Activated CD4-positive, alpha-beta T cell treated with anti-CD3 and anti-CD28 coated beads for 24 hours (primary cell): ENCODE measurements at regions not wholly inside any gene's neighbourhood (a gene's known extent, or its start where the extent isn't known, plus 50 kb on each side); places are given as distances from the start of the nearest gene placed in this dataset.

Experiments
- DNase-seq, 2 donors: peaks; one replicate each; pipeline ENCODE4 v3.0.0-alpha.2; 2020; ENCODE audit warnings: low read depth in 2 of 2

DNA sequence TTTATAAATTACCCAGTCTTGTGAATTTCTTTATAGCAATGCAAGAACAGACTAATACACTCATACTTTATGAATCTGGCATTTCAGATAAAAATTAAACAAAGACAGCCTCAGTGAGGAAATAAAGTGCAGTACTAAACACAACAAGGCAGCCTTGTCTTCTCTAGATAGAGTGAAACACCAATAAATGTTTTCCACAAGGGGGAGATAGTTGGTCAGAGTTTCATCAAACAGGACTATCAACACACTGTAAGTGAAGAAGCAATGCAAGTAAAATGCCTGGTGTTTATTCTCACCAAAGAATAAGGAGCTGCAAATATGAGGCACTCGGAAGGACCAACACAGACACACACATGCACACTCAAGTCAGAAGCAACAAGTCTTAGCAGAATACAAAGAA, 62.8 kb downstream of the FAM9B start:
- DNase-seq: no peak

DNA sequence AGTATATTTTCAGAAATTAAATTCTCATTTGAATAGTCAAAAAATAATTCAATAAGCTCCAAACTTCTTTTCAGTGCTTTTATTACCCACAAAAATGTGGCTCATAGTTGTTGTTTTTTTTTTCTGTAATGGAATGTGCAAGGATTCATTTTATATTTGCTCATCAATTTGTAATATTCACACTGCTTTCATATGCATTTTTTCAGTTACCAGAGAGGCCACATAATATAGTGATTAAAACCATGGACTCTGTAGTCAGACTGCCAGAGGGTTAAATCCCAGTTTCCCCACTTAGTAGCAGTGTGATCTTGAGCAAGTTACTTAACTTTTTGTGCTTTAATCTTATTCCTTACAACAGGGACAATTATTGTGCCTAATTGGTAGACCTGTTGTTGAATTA, 64.5 kb downstream of the FAM9B start:
- no peak for DNase-seq

DNA sequence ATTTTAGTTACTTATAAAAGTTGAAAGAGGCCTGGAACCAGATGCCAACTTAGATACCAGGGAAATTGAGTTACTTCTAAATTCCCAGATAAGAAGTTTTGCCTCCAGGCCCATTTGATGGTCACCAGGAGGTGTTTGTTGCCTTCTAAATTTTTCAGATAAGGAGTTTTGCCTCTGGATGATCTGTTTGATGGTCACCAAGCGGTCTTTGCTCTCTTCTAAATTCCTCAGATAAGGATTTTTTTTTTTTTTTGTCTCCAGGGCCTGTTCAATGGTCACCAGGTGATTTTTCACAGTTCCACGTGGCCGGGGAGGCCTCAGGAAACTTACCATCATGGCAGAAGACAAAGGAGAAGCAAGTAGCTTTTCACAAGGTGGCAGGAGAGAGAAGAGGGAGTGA, 66.5 kb downstream of the FAM9B start:
- DNase-seq: no peak

DNA sequence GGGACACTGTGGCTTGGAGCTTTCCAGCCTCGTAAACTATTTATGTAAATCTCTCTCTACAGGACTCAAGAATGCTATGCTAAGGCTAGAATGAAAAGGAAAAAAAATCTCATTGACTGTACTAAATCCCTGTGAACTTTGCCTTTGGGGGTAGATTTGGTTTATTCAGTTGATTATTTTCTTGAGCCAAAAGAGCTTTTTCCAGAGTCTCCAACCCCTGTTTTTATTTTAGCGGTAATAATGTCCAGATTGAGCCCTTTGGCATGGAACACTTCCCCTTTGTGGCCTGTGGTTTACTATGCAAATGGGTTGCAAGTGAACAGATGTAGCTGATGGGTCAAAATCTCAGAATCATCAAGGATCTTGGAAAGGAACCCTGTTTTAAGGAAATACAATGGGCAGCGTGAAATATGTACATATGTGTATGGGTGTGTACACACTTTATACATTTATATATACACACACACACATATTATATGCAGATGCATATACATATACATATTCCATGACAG, 72.9 kb downstream of the FAM9B start:
- DNase-seq: no peak

GRCh38 chrX:8955511-8955910, 78.4 kb downstream of the FAM9B start:
- DNase-seq: no peak

- no peak for DNase-seq
Observed at GRCh38 chrX:8946563-8946962, 87.4 kb downstream of the FAM9B start.

- DNase-seq: no peak
Observed at GRCh38 chrX:8939322-8939721, 94.6 kb downstream of the FAM9B start.

GRCh38 chrX:8927701-8928100, 106.2 kb downstream of the FAM9B start:
- no peak for DNase-seq

DNA sequence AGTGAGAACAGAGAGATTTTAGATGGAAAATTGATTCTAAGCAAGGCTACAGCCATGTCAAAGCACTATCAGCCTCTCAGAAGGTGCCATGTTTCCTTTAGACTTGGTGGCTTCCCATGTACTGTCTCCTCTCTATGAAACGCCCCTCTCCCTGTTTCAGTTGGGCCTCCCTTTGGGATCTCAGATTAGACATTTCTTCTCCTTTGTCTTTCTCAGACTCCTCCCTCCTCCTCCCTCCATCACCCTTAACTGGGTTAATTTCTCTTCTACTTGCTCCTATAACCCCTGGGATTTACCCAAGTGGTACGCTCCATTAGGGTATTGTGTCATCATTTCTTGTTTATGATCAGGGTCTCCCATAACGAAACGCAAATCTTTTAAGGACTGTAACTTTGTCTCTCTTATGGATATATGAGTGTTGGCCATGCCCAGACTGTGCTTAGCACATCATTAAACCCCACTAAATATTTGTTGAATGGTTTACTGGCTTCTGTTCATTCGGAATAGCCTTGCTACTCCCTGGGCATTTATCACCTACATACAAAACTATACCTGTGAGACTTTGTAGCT, 106.8 kb downstream of the FAM9B start:
- no peak for DNase-seq

DNA sequence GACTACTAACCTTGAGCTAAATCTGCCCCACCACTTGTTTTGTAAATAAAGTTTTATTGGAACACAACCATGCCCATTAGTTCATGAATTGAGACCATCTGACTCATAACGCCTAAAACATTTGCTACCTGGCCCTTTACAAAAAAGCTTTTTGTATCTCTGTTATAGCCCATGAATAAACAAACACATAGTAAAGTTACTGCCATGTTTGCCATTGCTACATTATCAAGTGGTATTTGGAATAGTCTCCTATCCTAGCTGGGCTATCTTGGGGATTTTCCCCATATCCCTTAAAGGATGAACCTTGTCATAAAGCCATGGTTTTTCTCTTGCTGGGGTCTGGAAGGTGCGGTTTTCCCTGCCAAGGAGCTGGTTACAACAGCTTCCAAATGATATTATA, 112.3 kb downstream of the FAM9B start:
- no peak for DNase-seq

DNA sequence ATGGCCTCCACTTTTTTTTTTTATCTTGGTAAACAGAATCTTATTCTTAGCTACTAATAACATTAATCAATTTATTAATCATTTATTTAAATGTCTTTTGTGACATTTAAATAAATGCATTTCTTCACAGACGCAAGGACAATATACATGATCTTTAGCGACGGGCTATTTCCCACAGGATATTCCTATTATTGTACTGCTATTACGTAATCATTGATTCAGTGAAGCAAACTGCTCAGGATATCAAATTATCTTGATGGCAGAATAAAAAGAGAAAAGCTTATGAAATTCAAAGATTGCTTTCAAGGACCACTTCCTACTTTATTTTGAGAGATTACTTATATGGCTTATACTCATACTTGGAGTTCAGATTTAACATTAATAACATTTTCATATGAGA, 114.1 kb downstream of the FAM9B start:
- no peak for DNase-seq

- no peak for DNase-seq
Observed at GRCh38 chrX:8916697-8917096, 115.5 kb upstream of the FAM9A start.

- DNase-seq: no peak
Observed at GRCh38 chrX:8914681-8915080, 113.5 kb upstream of the FAM9A start.

GRCh38 chrX:8913655-8914409, 112.6 kb upstream of the FAM9A start:
- DNase-seq: no peak

- DNase-seq: no peak
Observed at GRCh38 chrX:8907688-8908087, 106.5 kb upstream of the FAM9A start.

DNA sequence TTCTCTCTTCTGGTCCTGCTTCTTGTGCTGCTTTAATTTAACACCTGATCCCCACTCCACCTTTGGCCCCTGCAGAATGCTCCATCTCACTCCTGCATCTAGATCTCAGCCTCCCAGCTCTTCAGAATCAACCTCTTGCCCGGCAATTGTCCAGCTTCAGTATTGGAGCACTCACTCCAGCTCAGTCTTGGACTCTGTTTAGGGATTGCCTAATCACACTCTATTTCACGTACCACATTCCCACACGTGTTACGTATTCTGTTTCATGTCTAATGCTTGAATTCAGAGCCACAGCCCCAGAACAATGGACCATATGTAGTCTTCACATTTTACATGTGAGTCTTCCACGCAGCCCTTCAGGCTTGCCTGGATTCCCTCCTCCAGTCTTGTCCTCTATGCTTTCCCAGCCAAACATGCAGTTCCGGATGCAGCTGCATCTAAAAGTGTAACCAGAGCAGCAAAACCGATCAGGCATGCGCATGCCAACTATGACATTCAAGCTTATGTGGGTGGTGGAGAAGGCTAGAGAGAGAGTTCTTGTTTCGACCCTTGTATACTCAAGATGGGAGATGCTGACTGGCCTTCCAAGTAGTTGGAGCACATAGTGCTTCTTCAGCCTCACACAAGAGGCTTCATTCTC, 105.2 kb upstream of the FAM9A start:
- DNase-seq: no peak

DNA sequence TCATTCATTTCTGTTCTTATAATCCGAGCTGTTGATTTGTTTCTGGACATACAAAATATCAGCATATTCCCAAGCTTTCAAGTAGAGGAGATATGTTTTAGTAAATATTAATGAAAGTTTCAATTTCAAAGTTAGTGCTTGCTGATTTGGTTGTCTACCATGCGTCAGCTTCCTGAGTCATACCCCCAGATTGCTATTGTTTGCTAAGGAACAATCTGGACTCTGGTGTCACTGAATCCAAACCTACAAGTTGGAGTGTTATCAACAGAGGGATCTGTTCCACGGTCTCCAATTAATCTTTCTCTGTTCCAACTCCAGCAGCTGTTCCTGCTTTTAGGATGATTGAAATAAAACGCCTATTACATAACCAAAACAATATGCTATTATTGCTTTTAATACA, 96.1 kb upstream of the FAM9A start:
- no peak for DNase-seq

GRCh38 chrX:8890794-8891193, 89.6 kb upstream of the FAM9A start:
- DNase-seq: no peak

- DNase-seq: no peak
Observed at GRCh38 chrX:8887004-8887403, 85.8 kb upstream of the FAM9A start.

DNA sequence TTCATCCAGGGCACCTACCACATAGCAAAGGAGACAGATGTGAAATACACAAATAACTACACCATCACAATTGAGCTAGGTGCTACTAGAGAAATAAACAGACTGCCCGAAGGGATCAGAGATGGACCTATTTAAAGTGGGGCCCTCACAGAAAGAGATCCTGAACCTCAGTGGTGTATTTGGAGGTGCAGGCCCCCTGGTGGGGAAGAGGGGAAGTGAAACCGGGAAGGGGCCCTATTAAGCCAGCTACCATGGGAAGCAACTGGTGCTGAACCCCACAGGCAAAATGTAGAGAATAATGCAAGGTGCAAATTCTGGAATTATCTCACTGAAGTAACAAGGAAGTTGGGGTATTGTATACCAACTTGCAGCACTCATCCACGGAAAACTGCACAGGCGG, 78.6 kb upstream of the FAM9A start:
- peak in 1 of 2 donors; percentile 3 for DNase-seq

DNA sequence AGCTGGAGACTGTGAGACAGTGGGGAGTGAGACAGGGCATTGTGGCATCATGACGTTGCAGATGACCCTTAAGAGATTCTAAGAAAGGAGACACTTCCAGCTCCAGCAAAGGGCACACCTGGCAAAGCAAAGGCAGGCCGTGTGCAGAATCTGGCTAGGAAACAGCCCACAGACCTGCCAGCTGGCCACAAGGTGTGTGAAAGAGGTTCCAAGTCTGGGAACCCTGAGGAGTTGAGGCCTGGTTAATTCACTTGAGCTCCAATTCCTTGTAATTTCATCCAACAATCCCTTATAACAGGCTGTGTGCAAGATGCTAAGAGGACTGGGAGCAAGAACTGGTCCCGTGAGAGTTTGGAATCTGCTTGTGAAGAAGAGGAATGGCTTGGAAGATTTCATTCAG, 72.8 kb upstream of the FAM9A start:
- DNase-seq: no peak

DNA sequence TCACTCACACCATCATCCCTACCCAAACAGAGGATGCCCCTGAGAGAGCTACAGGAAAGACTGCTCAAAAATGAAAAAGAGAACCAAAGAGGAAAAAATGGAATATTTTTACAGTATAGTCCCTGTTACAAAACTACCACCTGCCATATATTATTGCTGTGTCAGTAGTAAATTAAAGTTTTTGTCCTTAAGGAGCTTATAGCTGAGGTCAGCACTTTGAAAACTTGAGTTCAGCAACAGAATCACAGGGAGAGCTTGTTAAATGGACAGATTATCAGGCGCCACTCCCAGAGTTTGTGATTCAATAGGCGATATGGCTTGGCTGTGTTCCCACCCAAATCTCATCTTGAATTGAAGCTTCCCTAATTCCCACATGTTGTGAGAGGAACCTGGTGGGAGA, 71.9 kb upstream of the FAM9A start:
- no peak for DNase-seq

GRCh38 chrX:8870411-8870810, 69.2 kb upstream of the FAM9A start:
- no peak for DNase-seq
